ENCODE measurements at regions not wholly inside any gene's neighbourhood (a gene's known extent, or its start where the extent isn't known, plus 50 kb on each side); places are given as distances from the start of the nearest gene placed in this dataset.
"Not testable (repeated sequence)": the region's sequence is repeated elsewhere in the genome, so short reads cannot be mapped to it uniquely, and the experiment has no call there.

DNA sequence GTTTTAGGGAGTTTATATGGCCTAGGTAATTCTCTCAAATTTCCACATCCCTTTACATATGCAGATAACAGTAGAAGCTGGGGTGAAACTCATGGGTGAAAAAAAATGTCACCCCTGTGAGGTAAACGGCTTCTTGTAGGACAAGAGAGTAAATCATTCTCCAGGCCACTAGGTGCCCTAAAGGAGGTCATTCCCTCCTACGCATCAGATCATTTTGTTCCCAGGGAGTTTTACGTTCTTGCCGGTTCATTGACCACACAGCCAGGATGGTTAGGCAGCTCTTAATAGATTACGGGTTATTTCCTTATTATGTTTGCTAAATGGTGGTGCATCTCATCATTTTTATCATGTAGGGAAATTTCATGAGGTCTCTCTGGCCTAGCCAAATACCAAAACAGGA is 225.8 kb upstream of the NOCT start:
- intact Hi-C loops (cut with DNase I, micrococcal nuclease), result no loop called here
- ChIA-PET POLR2A (no interaction called here), CTCF (interaction anchor here (0.7 to 1.3 kb wide), 3 partner anchors 14 to 70 kb away, joined by 3 to 5 read pairs (median 3); no protein-coding TSS in a partner anchor)
- no peaks in the 10 kb centered on the region for H3K9me3 Mint-ChIP-seq (ENCODE audit: low read depth)
- DNase-seq (no peak), ATAC-seq (no peak)
- no peak overlapping the region for H3K27ac Mint-ChIP-seq
- peaks cover 5% of the 10 kb centered on the region for H3K27me3 Mint-ChIP-seq
- no peaks in the 10 kb centered on the region for H3K4me1 Mint-ChIP-seq
- H3K4me3 Mint-ChIP-seq, result no peak overlapping the region
- no peaks in the 10 kb centered on the region for H3K36me3 Mint-ChIP-seq (ENCODE audit: low read depth)

DNA sequence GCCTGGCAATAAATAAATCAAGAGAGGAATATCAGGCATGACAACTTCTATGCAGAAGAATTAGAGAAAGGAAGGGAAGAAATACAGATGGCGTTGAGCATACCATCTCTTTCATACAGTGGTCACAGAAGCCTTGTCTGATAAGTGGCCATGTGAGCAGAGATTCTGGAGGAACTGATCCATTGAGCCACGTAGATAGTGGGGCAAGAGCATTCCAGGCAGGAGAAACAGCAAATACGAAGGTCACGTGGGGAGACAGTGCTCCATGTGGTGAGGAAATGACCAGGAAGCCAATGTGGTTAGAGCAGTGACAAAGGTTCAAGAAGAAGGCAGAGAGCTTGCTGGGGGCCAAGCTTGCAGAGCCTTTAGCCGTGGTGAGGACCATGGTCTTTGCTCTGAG is 226.7 kb upstream of the NOCT start:
- no peak for DNase-seq
- POLR2A ChIA-PET, result interaction anchor here (0.8 kb wide), 1 partner anchor 463 kb away, joined by 3 read pairs; no protein-coding TSS in a partner anchor
- no peaks in the 10 kb centered on the region for H3K9me3 Mint-ChIP-seq (ENCODE audit: low read depth)
- no peak overlapping the region for H3K27ac Mint-ChIP-seq
- ATAC-seq, result no peak
- no peak overlapping the region for H3K4me3 Mint-ChIP-seq
- intact Hi-C loops (cut with DNase I, micrococcal nuclease), result no loop called here
- CTCF ChIA-PET, result interaction anchor here (1.3 kb wide), 1 partner anchor 37 kb away, joined by 5 read pairs; no protein-coding TSS in a partner anchor
- no peaks in the 10 kb centered on the region for H3K4me1 Mint-ChIP-seq
- H3K27me3 Mint-ChIP-seq, result peaks cover 9% of the 10 kb centered on the region
- no peaks in the 10 kb centered on the region for H3K36me3 Mint-ChIP-seq (ENCODE audit: low read depth)

DNA sequence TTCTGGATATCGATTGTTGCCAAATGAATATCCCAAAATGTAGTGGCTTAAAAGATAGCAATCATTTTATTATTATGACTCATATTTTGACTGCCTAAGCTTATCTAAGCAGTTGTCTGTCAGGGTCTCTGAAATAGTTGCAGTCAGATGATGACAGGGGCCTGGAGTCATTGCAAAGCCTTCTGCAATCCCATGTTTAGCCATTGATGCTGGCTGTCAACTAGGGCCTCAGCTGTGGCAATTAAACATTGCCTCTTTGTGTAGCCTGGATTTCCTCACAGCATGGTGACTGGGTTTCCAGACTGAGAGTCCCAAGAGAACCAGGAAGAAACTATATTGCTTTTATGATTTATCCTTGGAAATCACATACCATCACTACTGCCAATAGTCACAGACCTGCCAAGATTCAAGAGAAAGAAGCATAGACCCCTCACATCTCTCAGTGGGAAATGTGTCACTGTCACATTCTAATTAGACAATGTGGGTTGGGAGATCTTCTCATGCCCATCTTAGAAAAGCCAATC is 227.3 kb upstream of the NOCT start:
- Mint-ChIP-seq H3K9me3 (ENCODE audit: low read depth) (no peaks in the 10 kb centered on the region), H3K27ac (no peak overlapping the region), H3K36me3 (ENCODE audit: low read depth) (no peaks in the 10 kb centered on the region), H3K27me3 (peaks cover 10% of the 10 kb centered on the region), H3K4me1 (no peaks in the 10 kb centered on the region), H3K4me3 (no peak overlapping the region)
- intact Hi-C loops (cut with DNase I, micrococcal nuclease), result no loop called here
- ChIA-PET POLR2A (interaction anchor here (0.8 kb wide), 1 partner anchor 462 kb away, joined by 3 read pairs; no protein-coding TSS in a partner anchor), CTCF (interaction anchor here (1.3 kb wide), 1 partner anchor 36 kb away, joined by 5 read pairs; no protein-coding TSS in a partner anchor)
- DNase-seq (no peak), ATAC-seq (no peak)

DNA sequence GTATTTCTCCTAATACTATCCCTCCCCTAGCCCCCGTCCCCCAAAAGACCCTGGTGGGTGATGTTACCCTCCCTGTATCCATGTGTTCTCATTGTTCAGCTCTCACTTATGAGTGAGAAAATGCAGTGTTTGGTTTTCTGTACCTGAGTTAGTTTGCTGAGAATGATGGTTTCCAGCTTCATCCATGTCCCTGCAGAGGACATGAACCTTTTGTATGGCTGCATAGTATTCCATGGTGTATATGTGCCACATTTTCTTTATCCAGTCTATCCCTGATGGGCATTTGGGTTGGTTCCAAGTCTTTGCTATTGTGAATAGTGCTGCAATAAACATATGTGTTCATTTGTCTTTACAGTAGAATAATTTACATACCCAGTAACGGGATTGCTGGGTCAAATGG is 235.8 kb upstream of the NOCT start:
- POLR2A ChIA-PET; intact Hi-C loops (cut with DNase I, micrococcal nuclease); H3K27ac Mint-ChIP-seq: not testable (repeated sequence)

DNA sequence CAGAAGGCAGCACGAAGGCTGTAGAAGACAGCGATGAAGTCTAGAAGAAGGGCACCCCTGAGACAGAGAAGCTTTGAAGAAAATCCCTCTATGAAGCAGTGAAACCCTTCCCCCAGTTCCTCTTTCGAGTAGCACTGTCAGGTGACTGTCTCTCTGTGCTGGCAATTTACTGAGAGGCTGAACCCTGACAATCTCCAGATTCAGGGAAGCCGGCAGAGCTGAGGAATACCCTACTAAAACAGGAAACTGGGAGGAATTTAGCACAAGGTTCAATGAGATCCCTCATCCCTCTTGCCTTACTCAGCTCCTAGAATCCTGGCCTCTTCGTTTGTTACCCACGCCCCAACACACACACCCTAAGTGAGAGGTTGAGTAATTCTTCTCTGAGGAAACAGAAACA is 239.7 kb upstream of the NOCT start:
- POLR2A ChIA-PET, result no interaction called here
- CTCF ChIA-PET, result interaction anchor here (1.0 kb wide), 1 partner anchor 95 kb away, joined by 3 read pairs; no protein-coding TSS in a partner anchor
- Mint-ChIP-seq H3K36me3 (ENCODE audit: low read depth) (no peaks in the 10 kb centered on the region), H3K9me3 (ENCODE audit: low read depth) (no peaks in the 10 kb centered on the region), H3K4me1 (no peaks in the 10 kb centered on the region), H3K27me3 (peaks cover 6% of the 10 kb centered on the region), H3K27ac (no peak overlapping the region), H3K4me3 (no peak overlapping the region)
- ATAC-seq, result no peak
- DNase-seq, result no peak
- intact Hi-C loops (cut with DNase I, micrococcal nuclease), result no loop called here

More for the DNA sequence above, 235.8 kb upstream of the NOCT start:
- ATAC-seq; H3K36me3 Mint-ChIP-seq (ENCODE audit: low read depth); DNase-seq; CTCF ChIA-PET; H3K4me1 Mint-ChIP-seq; H3K4me3 Mint-ChIP-seq; H3K27me3 Mint-ChIP-seq; H3K9me3 Mint-ChIP-seq (ENCODE audit: low read depth): not testable (repeated sequence)

DNA sequence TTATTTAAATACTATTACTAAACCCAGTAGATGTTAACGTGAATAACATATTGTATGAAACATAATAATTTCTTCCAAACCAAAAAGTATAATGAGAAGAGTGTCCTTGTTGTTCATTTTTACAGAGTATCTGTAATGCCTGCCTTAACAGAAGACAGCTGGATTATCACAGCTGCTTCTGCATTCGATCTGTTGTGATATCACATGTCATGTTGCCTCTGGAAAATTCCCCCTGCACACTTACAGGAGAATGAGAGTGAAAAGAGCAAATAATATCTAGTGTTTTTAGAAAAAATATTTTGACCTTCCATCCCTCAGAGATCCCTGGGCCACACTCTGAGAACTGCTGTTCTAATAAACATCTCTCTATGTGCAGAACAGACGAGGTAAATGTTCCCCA is 240.1 kb upstream of the NOCT start:
- DNase-seq (no peak), ATAC-seq (no peak)
- H3K27ac Mint-ChIP-seq, result no peak overlapping the region
- no peak overlapping the region for H3K4me3 Mint-ChIP-seq
- H3K27me3 Mint-ChIP-seq, result peaks cover 6% of the 10 kb centered on the region
- ChIA-PET POLR2A (no interaction called here), CTCF (interaction anchor here (0.9 to 1.0 kb wide), 2 partner anchors 96 to 160 kb away, joined by 3 read pairs; no protein-coding TSS in a partner anchor)
- H3K4me1 Mint-ChIP-seq, result no peaks in the 10 kb centered on the region
- H3K9me3 Mint-ChIP-seq (ENCODE audit: low read depth), result no peaks in the 10 kb centered on the region
- no peaks in the 10 kb centered on the region for H3K36me3 Mint-ChIP-seq (ENCODE audit: low read depth)
- intact Hi-C loops (cut with DNase I, micrococcal nuclease), result no loop called here

DNA sequence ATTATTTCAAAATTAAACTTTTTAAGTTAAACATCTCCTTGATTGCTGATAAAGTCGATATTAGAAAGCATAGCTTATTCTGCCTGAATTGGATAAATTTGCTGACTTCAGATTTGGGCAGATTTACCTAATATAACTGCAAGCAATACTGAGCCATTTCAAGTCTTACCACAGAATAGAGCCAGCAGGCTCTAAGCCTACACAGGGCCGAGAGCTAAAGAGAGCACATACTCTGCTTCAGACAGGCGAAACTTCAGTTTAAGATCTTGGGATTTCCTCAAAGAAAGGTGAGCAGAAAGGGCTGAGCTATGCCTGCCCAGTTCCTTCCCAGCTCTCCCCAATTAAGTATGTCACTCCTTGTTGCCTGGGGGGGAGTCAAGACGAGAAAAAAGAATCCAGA is 240.6 kb upstream of the NOCT start:
- CTCF ChIA-PET, result interaction anchor here (0.9 to 1.0 kb wide), 2 partner anchors 96 to 161 kb away, joined by 3 read pairs; no protein-coding TSS in a partner anchor
- no peak for DNase-seq
- Mint-ChIP-seq H3K4me1 (no peaks in the 10 kb centered on the region), H3K36me3 (ENCODE audit: low read depth) (no peaks in the 10 kb centered on the region), H3K4me3 (no peak overlapping the region), H3K9me3 (ENCODE audit: low read depth) (no peaks in the 10 kb centered on the region), H3K27me3 (peaks cover 6% of the 10 kb centered on the region), H3K27ac (no peak overlapping the region)
- intact Hi-C loops (cut with DNase I, micrococcal nuclease), result no loop called here
- POLR2A ChIA-PET, result no interaction called here
- no peak for ATAC-seq

DNA sequence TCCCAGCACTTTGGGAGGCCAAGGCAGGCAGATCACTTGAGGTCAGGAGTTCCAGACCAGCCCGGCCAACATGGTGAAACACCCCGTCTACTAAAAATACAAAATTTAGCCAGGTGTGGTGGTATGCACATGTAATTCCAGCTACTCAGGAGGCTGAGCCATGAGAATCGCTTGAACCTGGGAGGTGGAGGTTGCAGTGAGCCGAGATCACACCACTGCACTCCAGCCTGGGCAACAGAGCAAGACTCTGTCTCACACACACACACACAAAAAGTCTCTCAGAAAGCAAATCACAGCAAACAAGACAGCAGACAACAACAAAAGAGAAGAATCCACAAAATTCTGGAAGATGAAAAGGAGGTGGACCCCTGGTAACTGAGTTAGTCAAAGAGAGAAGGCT is 241.5 kb upstream of the NOCT start:
- DNase-seq; H3K4me1 Mint-ChIP-seq; H3K36me3 Mint-ChIP-seq (ENCODE audit: low read depth); H3K27me3 Mint-ChIP-seq; CTCF ChIA-PET; H3K9me3 Mint-ChIP-seq (ENCODE audit: low read depth); intact Hi-C loops (cut with DNase I, micrococcal nuclease); H3K27ac Mint-ChIP-seq; H3K4me3 Mint-ChIP-seq; POLR2A ChIA-PET; ATAC-seq: not testable (repeated sequence)

DNA sequence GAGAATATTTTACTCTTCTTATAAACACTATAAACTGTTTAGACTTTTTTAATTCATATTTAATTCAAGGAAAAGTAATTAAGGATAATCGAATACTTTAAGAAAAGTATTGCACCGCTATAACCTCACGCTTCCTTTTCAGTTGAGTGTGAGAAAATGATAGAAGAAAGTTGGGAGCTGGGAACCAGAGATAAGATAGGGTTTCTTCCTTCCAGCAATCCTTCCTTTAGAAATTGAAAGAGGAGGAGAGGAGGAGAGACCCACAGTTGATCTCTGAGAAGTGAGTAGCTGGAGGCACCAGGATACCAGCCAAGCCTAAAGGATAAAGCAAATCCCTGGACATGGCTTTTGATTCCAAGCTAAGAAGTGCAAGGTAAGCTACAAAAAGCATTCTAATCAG is 242.3 kb upstream of the NOCT start:
- H3K9me3 Mint-ChIP-seq (ENCODE audit: low read depth), result no peaks in the 10 kb centered on the region
- ChIA-PET CTCF (interaction anchor here (1.4 kb wide), 1 partner anchor 98 kb away, joined by 4 read pairs; no protein-coding TSS in a partner anchor), POLR2A (no interaction called here)
- H3K4me1 Mint-ChIP-seq, result no peaks in the 10 kb centered on the region
- DNase-seq, result no peak
- H3K36me3 Mint-ChIP-seq (ENCODE audit: low read depth), result no peaks in the 10 kb centered on the region
- ATAC-seq, result no peak
- no peak overlapping the region for H3K27ac Mint-ChIP-seq
- intact Hi-C loops (cut with DNase I, micrococcal nuclease), result no loop called here
- H3K4me3 Mint-ChIP-seq, result no peak overlapping the region
- H3K27me3 Mint-ChIP-seq, result peaks cover 9% of the 10 kb centered on the region

DNA sequence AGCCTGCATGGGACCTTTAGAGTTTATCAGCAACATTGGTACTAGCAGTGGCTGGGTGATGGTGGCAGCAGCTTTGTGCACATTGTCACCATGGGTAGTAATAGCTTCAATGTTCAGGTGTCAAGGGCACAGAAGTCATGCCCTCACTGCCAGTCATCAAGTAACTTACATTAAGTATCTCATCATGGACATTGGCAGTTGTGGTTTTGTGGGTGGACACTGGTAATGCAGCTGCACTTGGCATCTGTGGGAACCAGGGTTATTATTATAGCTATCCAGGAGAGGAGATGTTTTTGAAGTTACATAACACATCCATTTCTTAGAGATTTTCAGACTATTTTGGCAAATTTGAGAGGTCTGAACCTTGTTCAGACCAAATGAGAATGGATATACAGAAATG is 243.2 kb upstream of the NOCT start:
- POLR2A ChIA-PET, result no interaction called here

DNA sequence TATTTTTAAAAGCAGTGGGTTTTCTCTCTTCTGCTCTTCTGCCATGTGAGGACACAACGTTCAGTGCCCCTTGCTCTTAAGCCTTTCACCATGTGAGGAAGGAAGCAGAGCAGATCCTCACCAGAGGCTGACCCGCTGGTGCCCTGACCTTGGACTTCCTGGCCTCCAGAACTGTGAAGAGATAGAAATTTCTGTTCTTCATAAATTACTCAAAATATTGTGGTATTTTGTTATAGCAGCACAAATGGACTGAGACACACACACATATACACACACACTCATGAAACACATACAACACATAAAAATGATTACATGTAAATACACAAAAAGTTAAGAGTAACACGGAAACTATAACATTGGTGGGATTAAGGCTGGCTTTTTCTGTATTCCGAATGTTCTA is 244.8 kb upstream of the NOCT start:
- Mint-ChIP-seq H3K27ac (no peak overlapping the region), H3K4me1 (no peaks in the 10 kb centered on the region), H3K36me3 (ENCODE audit: low read depth) (no peaks in the 10 kb centered on the region), H3K9me3 (ENCODE audit: low read depth) (no peaks in the 10 kb centered on the region), H3K27me3 (peaks cover 11% of the 10 kb centered on the region), H3K4me3 (no peak overlapping the region)
- ChIA-PET POLR2A (no interaction called here), CTCF (no interaction called here)
- no peak for ATAC-seq
- DNase-seq, result no peak
- intact Hi-C loops (cut with DNase I, micrococcal nuclease), result no loop called here

More for the DNA sequence above, 243.2 kb upstream of the NOCT start:
- intact Hi-C loops (cut with DNase I, micrococcal nuclease), result no loop called here
- CTCF ChIA-PET, result interaction anchor here (1.4 kb wide), 1 partner anchor 99 kb away, joined by 4 read pairs; no protein-coding TSS in a partner anchor
- H3K9me3 Mint-ChIP-seq (ENCODE audit: low read depth), result no peaks in the 10 kb centered on the region
- H3K4me3 Mint-ChIP-seq, result no peak overlapping the region
- H3K27me3 Mint-ChIP-seq, result peaks cover 9% of the 10 kb centered on the region
- H3K36me3 Mint-ChIP-seq (ENCODE audit: low read depth), result no peaks in the 10 kb centered on the region
- DNase-seq, result no peak
- no peak overlapping the region for H3K27ac Mint-ChIP-seq
- ATAC-seq, result no peak
- H3K4me1 Mint-ChIP-seq, result no peaks in the 10 kb centered on the region

DNA sequence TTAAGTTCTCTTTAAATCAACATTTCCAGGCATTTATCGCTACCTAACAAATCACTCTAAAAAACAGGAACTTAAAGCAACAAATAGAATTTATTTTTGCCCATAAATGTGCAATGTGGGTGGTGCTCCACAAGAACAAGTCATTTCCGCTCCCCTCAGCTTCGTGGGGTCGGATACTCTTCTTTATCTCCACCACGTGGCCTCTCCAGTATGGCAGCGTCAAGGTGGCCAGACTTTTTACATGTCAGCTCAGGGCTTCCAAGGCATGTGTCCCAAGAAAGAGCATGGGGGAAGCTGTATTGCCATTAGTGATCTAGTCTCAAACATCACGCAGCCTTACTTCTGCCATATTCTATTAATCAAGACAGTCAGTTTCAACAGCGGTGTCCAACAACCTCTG is 249.2 kb upstream of the NOCT start:
- Mint-ChIP-seq H3K36me3 (ENCODE audit: low read depth) (no peaks in the 10 kb centered on the region), H3K27me3 (peaks cover 5% of the 10 kb centered on the region), H3K4me3 (no peak overlapping the region), H3K9me3 (ENCODE audit: low read depth) (no peaks in the 10 kb centered on the region), H3K4me1 (no peaks in the 10 kb centered on the region), H3K27ac (no peak overlapping the region)
- DNase-seq (no peak), ATAC-seq (no peak)
- ChIA-PET CTCF (no interaction called here), POLR2A (no interaction called here)
- intact Hi-C loops (cut with DNase I, micrococcal nuclease), result no loop called here
